ENCODE measurements at regions not wholly inside any gene's neighbourhood (a gene's known extent, or its start where the extent isn't known, plus 50 kb on each side); places are given as distances from the start of the nearest gene placed in this dataset.
"Not testable (repeated sequence)": the region's sequence is repeated elsewhere in the genome, so short reads cannot be mapped to it uniquely, and the experiment has no call there.

- not testable (repeated sequence) for H3K36me3 Mint-ChIP-seq; H3K4me3 Mint-ChIP-seq; H3K27ac Mint-ChIP-seq; H3K4me1 Mint-ChIP-seq; H3K27me3 Mint-ChIP-seq (ENCODE audit: low read depth in 3 of 3); DNase-seq
- peaks cover 2 to 14% (median 7%) of the 10 kb centered on the region in 6 donors for H3K9me3 Mint-ChIP-seq
These were observed 377.2 kb upstream of the SASH1 start for GRCh38 chr6:147965448-147965847.

- H3K27ac Mint-ChIP-seq, result no peak overlapping the region
- no peaks in the 10 kb centered on the region for H3K27me3 Mint-ChIP-seq (ENCODE audit: low read depth in 3 of 3)
- H3K9me3 Mint-ChIP-seq, result peaks cover 0 to 11% (median 2%) of the 10 kb centered on the region in 6 donors
- no peaks in the 10 kb centered on the region for H3K4me1 Mint-ChIP-seq
- no peak overlapping the region for H3K4me3 Mint-ChIP-seq
- no peaks in the 10 kb centered on the region for H3K36me3 Mint-ChIP-seq
- no peak for DNase-seq
These were observed 371.7 kb upstream of the SASH1 start for GRCh38 chr6:147970970-147971369.

DNA sequence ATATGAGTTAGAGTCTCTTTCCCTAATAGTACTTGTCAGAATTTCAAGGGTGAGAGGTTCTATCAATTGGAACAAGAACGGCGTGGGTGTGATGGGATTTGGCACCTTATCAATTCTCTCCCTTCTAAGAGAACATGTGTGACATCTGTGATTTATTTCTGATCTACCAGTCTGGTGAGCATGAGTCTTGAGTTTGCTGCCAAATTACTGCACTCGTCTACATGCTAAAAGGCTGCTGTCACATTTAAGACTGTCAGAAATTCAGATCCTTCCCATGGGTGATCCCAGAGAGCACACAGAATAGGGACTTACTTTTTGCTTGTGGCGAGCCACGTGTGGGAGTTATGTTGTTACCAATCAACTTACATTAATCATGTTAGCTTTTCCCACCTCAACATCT, 370.2 kb upstream of the SASH1 start:
- peaks cover 0 to 11% (median 2%) of the 10 kb centered on the region in 6 donors for H3K9me3 Mint-ChIP-seq

GRCh38 chr6:147973806-147974205, 368.8 kb upstream of the SASH1 start:
- Mint-ChIP-seq H3K4me3 (no peak overlapping the region), H3K27ac (no peak overlapping the region), H3K4me1 (no peaks in the 10 kb centered on the region), H3K9me3 (peaks cover 0 to 11% (median under 1%) of the 10 kb centered on the region in 6 donors), H3K27me3 (ENCODE audit: low read depth in 3 of 3) (no peaks in the 10 kb centered on the region), H3K36me3 (no peaks in the 10 kb centered on the region)
- DNase-seq, result no peak

More for the DNA sequence above, 370.2 kb upstream of the SASH1 start:
- no peaks in the 10 kb centered on the region for H3K4me1 Mint-ChIP-seq
- H3K36me3 Mint-ChIP-seq, result no peaks in the 10 kb centered on the region
- no peak for DNase-seq
- no peaks in the 10 kb centered on the region for H3K27me3 Mint-ChIP-seq (ENCODE audit: low read depth in 3 of 3)
- no peak overlapping the region for H3K4me3 Mint-ChIP-seq
- H3K27ac Mint-ChIP-seq, result no peak overlapping the region

DNA sequence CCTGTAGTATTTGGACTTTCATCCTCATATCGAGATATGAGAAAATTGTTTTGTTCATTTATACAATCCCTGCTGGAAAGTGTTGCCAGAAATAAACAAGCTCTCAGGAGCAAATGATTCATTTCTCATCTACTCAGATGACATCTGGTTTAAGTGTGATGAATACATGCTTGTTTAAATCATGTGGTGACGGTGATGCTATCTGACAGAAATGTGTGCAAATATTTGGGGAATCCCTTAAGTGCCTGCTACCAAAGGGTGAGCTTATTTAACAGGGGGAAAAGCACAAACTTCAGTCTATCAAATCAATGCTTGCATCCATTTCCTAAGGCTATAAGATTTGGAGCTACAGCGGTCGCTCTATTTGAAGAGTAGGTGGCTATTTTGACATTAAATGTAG, 368.3 kb upstream of the SASH1 start:
- Mint-ChIP-seq H3K36me3 (no peaks in the 10 kb centered on the region), H3K9me3 (peaks cover 0 to 11% (median under 1%) of the 10 kb centered on the region in 6 donors), H3K4me1 (no peaks in the 10 kb centered on the region), H3K4me3 (no peak overlapping the region), H3K27me3 (ENCODE audit: low read depth in 3 of 3) (no peaks in the 10 kb centered on the region), H3K27ac (no peak overlapping the region)
- no peak for DNase-seq

- no peak for DNase-seq
- peaks cover 0 to 6% (median 4%) of the 10 kb centered on the region in 6 donors for H3K9me3 Mint-ChIP-seq
- peaks cover 0 to 5% (median 0%) of the 10 kb centered on the region in 3 donors for H3K27me3 Mint-ChIP-seq (ENCODE audit: low read depth in 3 of 3)
- H3K27ac Mint-ChIP-seq, result no peak overlapping the region
- H3K4me1 Mint-ChIP-seq, result no peaks in the 10 kb centered on the region
- H3K4me3 Mint-ChIP-seq, result no peak overlapping the region
- H3K36me3 Mint-ChIP-seq, result no peaks in the 10 kb centered on the region
These were observed 364.7 kb upstream of the SASH1 start for GRCh38 chr6:147977851-147978465.

DNA sequence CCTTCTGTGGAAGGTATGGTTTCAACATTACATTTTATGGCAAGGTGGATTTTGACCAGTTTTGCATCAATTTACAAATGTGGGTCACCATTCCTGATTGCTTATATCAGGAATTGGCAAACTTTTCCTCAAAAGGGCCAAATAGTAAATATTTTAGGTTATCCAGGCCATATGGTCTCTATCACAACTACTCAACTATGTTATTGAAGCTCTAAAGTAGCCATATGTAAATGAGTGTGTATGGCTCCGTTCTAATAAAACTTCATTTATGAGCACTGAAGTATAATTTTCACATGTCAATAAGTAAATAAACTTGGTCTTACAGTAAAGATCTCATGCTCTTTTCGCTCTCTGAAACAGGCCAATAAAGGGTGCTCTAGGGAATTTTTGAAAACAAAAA, 362.7 kb upstream of the SASH1 start:
- peaks cover 0 to 6% (median 4%) of the 10 kb centered on the region in 6 donors for H3K9me3 Mint-ChIP-seq
- H3K27ac Mint-ChIP-seq, result no peak overlapping the region
- DNase-seq, result no peak
- H3K36me3 Mint-ChIP-seq, result no peaks in the 10 kb centered on the region
- H3K4me1 Mint-ChIP-seq, result no peaks in the 10 kb centered on the region
- peaks cover 0 to 5% (median 0%) of the 10 kb centered on the region in 3 donors for H3K27me3 Mint-ChIP-seq (ENCODE audit: low read depth in 3 of 3)
- no peak overlapping the region for H3K4me3 Mint-ChIP-seq

GRCh38 chr6:147983581-147984366, 358.9 kb upstream of the SASH1 start:
- Mint-ChIP-seq H3K9me3 (peaks cover 3 to 15% (median 6%) of the 10 kb centered on the region in 6 donors), H3K36me3 (no peaks in the 10 kb centered on the region), H3K27ac (no peak overlapping the region), H3K27me3 (ENCODE audit: low read depth in 3 of 3) (peaks cover 0 to 5% (median 0%) of the 10 kb centered on the region in 3 donors), H3K4me1 (no peaks in the 10 kb centered on the region), H3K4me3 (no peak overlapping the region)
- no peak for DNase-seq

DNA sequence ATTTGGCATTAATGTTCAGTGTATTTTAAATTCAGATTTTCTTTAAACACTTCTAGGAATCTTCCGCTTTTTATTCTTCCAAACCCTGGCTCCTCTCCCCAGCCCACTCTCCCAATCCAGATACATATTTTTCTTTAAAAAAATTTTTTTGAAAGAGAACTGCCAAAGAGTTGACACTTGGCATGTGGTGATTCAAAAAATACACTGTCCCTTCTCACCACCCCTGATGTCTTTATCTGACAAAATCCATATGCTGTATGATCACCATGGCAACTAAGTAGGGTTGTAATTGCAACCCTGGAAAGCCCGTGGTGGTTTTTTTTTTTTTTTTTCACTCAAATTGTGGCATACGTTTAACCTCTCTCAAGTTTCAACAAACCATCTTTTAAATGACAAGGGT, 355.8 kb upstream of the SASH1 start:
- no peaks in the 10 kb centered on the region for H3K27me3 Mint-ChIP-seq (ENCODE audit: low read depth in 3 of 3)

GRCh38 chr6:147990159-147990558, 352.5 kb upstream of the SASH1 start:
- Mint-ChIP-seq H3K9me3 (peaks cover 3 to 40% (median 12%) of the 10 kb centered on the region in 6 donors), H3K27me3 (ENCODE audit: low read depth in 3 of 3) (peaks cover 0 to 2% (median 0%) of the 10 kb centered on the region in 3 donors)

More for the DNA sequence above, 355.8 kb upstream of the SASH1 start:
- Mint-ChIP-seq H3K27ac (no peak overlapping the region), H3K4me1 (no peaks in the 10 kb centered on the region), H3K36me3 (peaks cover 0 to 4% (median 0%) of the 10 kb centered on the region in 3 donors), H3K9me3 (peaks cover 0 to 28% (median 8%) of the 10 kb centered on the region in 6 donors), H3K4me3 (no peak overlapping the region)
- DNase-seq, result no peak

GRCh38 chr6:147991961-147992360, 350.7 kb upstream of the SASH1 start:
- Mint-ChIP-seq H3K36me3 (peaks cover 0 to 5% (median 0%) of the 10 kb centered on the region in 3 donors), H3K4me3 (no peak overlapping the region), H3K27me3 (ENCODE audit: low read depth in 3 of 3) (peaks cover 0 to 2% (median 0%) of the 10 kb centered on the region in 3 donors), H3K9me3 (peaks cover 3 to 36% (median 13%) of the 10 kb centered on the region in 6 donors), H3K27ac (no peak overlapping the region), H3K4me1 (no peaks in the 10 kb centered on the region)
- no peak for DNase-seq

More at GRCh38 chr6:147990159-147990558, 352.5 kb upstream of the SASH1 start:
- no peak overlapping the region for H3K4me3 Mint-ChIP-seq
- H3K4me1 Mint-ChIP-seq, result no peaks in the 10 kb centered on the region
- H3K27ac Mint-ChIP-seq, result no peak overlapping the region
- DNase-seq, result no peak
- H3K36me3 Mint-ChIP-seq, result peaks cover 0 to 5% (median 0%) of the 10 kb centered on the region in 3 donors

GRCh38 chr6:147999001-147999540, 343.6 kb upstream of the SASH1 start:
- Mint-ChIP-seq H3K27me3 (ENCODE audit: low read depth in 3 of 3) (peaks cover 0 to 2% (median 0%) of the 10 kb centered on the region in 3 donors), H3K4me3 (no peak overlapping the region), H3K36me3 (no peaks in the 10 kb centered on the region), H3K9me3 (peaks cover 7 to 31% (median 12%) of the 10 kb centered on the region in 6 donors), H3K27ac (no peak overlapping the region), H3K4me1 (no peaks in the 10 kb centered on the region)
- no peak for DNase-seq

GRCh38 chr6:148001844-148002642, 340.6 kb upstream of the SASH1 start:
- peaks cover 6 to 28% (median 11%) of the 10 kb centered on the region in 6 donors for H3K9me3 Mint-ChIP-seq
- peaks cover 0 to 2% (median 0%) of the 10 kb centered on the region in 3 donors for H3K27me3 Mint-ChIP-seq (ENCODE audit: low read depth in 3 of 3)
- no peak for DNase-seq
- H3K36me3 Mint-ChIP-seq, result no peaks in the 10 kb centered on the region
- no peak overlapping the region for H3K27ac Mint-ChIP-seq
- H3K4me3 Mint-ChIP-seq, result no peak overlapping the region
- no peaks in the 10 kb centered on the region for H3K4me1 Mint-ChIP-seq

All from immature natural killer cell (primary cell).